ENCODE measurements at regions not wholly inside any gene's neighbourhood (a gene's known extent, or its start where the extent isn't known, plus 50 kb on each side); places are given as distances from the start of the nearest gene placed in this dataset.
"Not testable (repeated sequence)": the region's sequence is repeated elsewhere in the genome, so short reads cannot be mapped to it uniquely, and the experiment has no call there.

- TF ChIP-seq CTCF (IDR thresholded peaks at IDR 0.05; ENCODE audit: low read depth, low read length) (no peak), EZH2phosphoT487 (IDR thresholded peaks at IDR 0.05; ENCODE audit: low read depth) (no peak)
- H3K36me3 ChIP-seq (replicated peaks; ENCODE audit: low read depth, low read length): no peaks in the 10 kb centered on the region
- no peaks in the 10 kb centered on the region for H3K9me3 ChIP-seq (ENCODE audit: insufficient read depth, low read length)
- H2AFZ ChIP-seq (ENCODE audit: low read depth, low read length): no peak overlapping the region
- no peaks in the 10 kb centered on the region for H3K79me2 ChIP-seq (ENCODE audit: low read length)
- no peaks in the 10 kb centered on the region for H3K27me3 ChIP-seq (ENCODE audit: low read depth, low read length)
- no peaks in the 10 kb centered on the region for H3K4me1 ChIP-seq (ENCODE audit: low read length)
- H3K4me2 ChIP-seq (ENCODE audit: low read length): no peak overlapping the region
- H4K20me1 ChIP-seq (ENCODE audit: insufficient read depth, low read length): no peaks in the 10 kb centered on the region
- no peak overlapping the region for H3K9ac ChIP-seq (ENCODE audit: low read length)
- no peak overlapping the region for H3K27ac ChIP-seq (ENCODE audit: low read length)
- no peak overlapping the region for H3K4me3 ChIP-seq (ENCODE audit: low read length)
These were observed 792.8 kb upstream of the EYS start for GRCh38 chr6:66499851-66500250.

- H3K9me3 ChIP-seq (ENCODE audit: insufficient read depth, low read length): no peaks in the 10 kb centered on the region
- H3K4me1 ChIP-seq (ENCODE audit: low read length): no peaks in the 10 kb centered on the region
- H3K79me2 ChIP-seq (ENCODE audit: low read length): no peaks in the 10 kb centered on the region
- no peak overlapping the region for H2AFZ ChIP-seq (ENCODE audit: low read depth, low read length)
- H3K27me3 ChIP-seq (ENCODE audit: low read depth, low read length): no peaks in the 10 kb centered on the region
- no peaks in the 10 kb centered on the region for H4K20me1 ChIP-seq (ENCODE audit: insufficient read depth, low read length)
- H3K4me2 ChIP-seq (ENCODE audit: low read length): no peak overlapping the region
- H3K4me3 ChIP-seq (ENCODE audit: low read length): no peak overlapping the region
- H3K36me3 ChIP-seq (replicated peaks; ENCODE audit: low read depth, low read length): no peaks in the 10 kb centered on the region
- H3K27ac ChIP-seq (ENCODE audit: low read length): no peak overlapping the region
- no peak for TF ChIP-seq EZH2phosphoT487 (IDR thresholded peaks at IDR 0.05; ENCODE audit: low read depth)
- peak; percentile 64 for TF ChIP-seq CTCF (IDR thresholded peaks at IDR 0.05; ENCODE audit: low read depth, low read length)
- no peak overlapping the region for H3K9ac ChIP-seq (ENCODE audit: low read length)
These were observed 789.6 kb upstream of the EYS start for GRCh38 chr6:66496659-66497058.

GRCh38 chr6:66494643-66495042 is 787.6 kb upstream of the EYS start:
- H3K27me3 ChIP-seq (ENCODE audit: low read depth, low read length); H3K4me2 ChIP-seq (ENCODE audit: low read length); H3K4me1 ChIP-seq (ENCODE audit: low read length); H2AFZ ChIP-seq (ENCODE audit: low read depth, low read length); H3K27ac ChIP-seq (ENCODE audit: low read length); H3K9ac ChIP-seq (ENCODE audit: low read length); H3K9me3 ChIP-seq (ENCODE audit: insufficient read depth, low read length); H3K79me2 ChIP-seq (ENCODE audit: low read length); H3K4me3 ChIP-seq (ENCODE audit: low read length); H4K20me1 ChIP-seq (ENCODE audit: insufficient read depth, low read length); H3K36me3 ChIP-seq (replicated peaks; ENCODE audit: low read depth, low read length): not testable (repeated sequence)

- Histone ChIP-seq H3K4me3 (ENCODE audit: low read length) (no peak overlapping the region), H3K36me3 (replicated peaks; ENCODE audit: low read depth, low read length) (no peaks in the 10 kb centered on the region), H2AFZ (ENCODE audit: low read depth, low read length) (no peak overlapping the region), H3K27ac (ENCODE audit: low read length) (no peak overlapping the region), H3K4me1 (ENCODE audit: low read length) (no peaks in the 10 kb centered on the region), H3K9ac (ENCODE audit: low read length) (no peak overlapping the region), H3K4me2 (ENCODE audit: low read length) (no peak overlapping the region), H4K20me1 (ENCODE audit: insufficient read depth, low read length) (no peaks in the 10 kb centered on the region), H3K27me3 (ENCODE audit: low read depth, low read length) (no peaks in the 10 kb centered on the region), H3K9me3 (ENCODE audit: insufficient read depth, low read length) (no peaks in the 10 kb centered on the region), H3K79me2 (ENCODE audit: low read length) (no peaks in the 10 kb centered on the region)
- TF ChIP-seq CTCF (IDR thresholded peaks at IDR 0.05; ENCODE audit: low read depth, low read length): no peak
- TF ChIP-seq EZH2phosphoT487 (IDR thresholded peaks at IDR 0.05; ENCODE audit: low read depth): no peak
These were observed 782.4 kb upstream of the EYS start for GRCh38 chr6:66489269-66489987.
